NB4 (cell line): ENCODE measurements at regions not wholly inside any gene's neighbourhood (a gene's known extent, or its start where the extent isn't known, plus 50 kb on each side); places are given as distances from the start of the nearest gene placed in this dataset.

ENCODE experiments used
- TF ChIP-seq, protein P1 (sequence below): IDR thresholded peaks from one replicate; pipeline ENCODE4 v1.5.1; 2012; ENCODE audit warnings: low read depth, low read length
- TF ChIP-seq, protein P2 (sequence below): IDR thresholded peaks from 2 replicates; pipeline ENCODE4 v1.6.1; 2011; ENCODE audit warnings: low read depth, low read length

DNA sequence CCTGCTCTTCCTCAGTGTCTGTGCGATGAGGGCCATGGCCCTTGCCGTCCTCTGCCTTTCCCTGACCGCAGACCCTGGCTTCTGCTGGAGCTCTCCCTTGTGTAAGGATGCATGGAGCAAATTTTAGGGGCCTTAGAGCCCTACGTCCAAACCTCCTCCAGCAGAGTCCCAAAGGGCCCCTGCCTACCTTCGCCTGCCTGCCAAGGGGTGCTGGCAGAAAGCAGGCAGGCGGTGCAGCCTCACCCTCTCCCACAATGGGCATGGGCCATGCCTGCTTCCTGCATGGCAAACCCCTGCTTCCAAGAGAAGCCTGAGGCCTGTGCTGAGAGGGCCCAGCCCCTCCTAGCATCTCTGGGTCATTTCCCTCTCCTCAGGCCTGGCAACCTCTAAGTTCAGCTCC is 71.3 kb upstream of the FGF3 start:
- TF ChIP-seq, protein P1, sequence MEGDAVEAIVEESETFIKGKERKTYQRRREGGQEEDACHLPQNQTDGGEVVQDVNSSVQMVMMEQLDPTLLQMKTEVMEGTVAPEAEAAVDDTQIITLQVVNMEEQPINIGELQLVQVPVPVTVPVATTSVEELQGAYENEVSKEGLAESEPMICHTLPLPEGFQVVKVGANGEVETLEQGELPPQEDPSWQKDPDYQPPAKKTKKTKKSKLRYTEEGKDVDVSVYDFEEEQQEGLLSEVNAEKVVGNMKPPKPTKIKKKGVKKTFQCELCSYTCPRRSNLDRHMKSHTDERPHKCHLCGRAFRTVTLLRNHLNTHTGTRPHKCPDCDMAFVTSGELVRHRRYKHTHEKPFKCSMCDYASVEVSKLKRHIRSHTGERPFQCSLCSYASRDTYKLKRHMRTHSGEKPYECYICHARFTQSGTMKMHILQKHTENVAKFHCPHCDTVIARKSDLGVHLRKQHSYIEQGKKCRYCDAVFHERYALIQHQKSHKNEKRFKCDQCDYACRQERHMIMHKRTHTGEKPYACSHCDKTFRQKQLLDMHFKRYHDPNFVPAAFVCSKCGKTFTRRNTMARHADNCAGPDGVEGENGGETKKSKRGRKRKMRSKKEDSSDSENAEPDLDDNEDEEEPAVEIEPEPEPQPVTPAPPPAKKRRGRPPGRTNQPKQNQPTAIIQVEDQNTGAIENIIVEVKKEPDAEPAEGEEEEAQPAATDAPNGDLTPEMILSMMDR: no peak
- TF ChIP-seq, protein P2, sequence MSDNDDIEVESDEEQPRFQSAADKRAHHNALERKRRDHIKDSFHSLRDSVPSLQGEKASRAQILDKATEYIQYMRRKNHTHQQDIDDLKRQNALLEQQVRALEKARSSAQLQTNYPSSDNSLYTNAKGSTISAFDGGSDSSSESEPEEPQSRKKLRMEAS: no peak
